ENCODE measurements at regions not wholly inside any gene's neighbourhood (a gene's known extent, or its start where the extent isn't known, plus 50 kb on each side); places are given as distances from the start of the nearest gene placed in this dataset.

GRCh38 chr2:235365743-235366142, 128.1 kb upstream of the AGAP1 start:
- POLR2A ChIA-PET: no interaction called here
- no peak for DNase-seq (ENCODE audit: extremely low spot score)
- no peak for TF ChIP-seq ARNT (IDR thresholded peaks at IDR 0.05)
- TF ChIP-seq TARDBP (IDR thresholded peaks at IDR 0.05): no peak
- no peak for TF ChIP-seq ZNF384 (IDR thresholded peaks at IDR 0.05)
- TF ChIP-seq FOXM1 (IDR thresholded peaks at IDR 0.05; ENCODE audit: borderline replicate concordance): no peak
- no peak for TF ChIP-seq PKNOX1 (IDR thresholded peaks at IDR 0.05)
- no peak for TF ChIP-seq BHLHE40 (IDR thresholded peaks at IDR 0.05; ENCODE audit: borderline replicate concordance)
- CTCF ChIA-PET: no interaction called here

- POLR2A ChIA-PET: no interaction called here
Measured at GRCh38 chr2:235366390-235366789, 127.5 kb upstream of the AGAP1 start.

GRCh38 chr2:235366807-235367206, 127.0 kb upstream of the AGAP1 start:
- CTCF ChIA-PET: no interaction called here

More at GRCh38 chr2:235366390-235366789, 127.5 kb upstream of the AGAP1 start:
- CTCF ChIA-PET: no interaction called here
- TF ChIP-seq TARDBP (IDR thresholded peaks at IDR 0.05) (no peak), HDGF (IDR thresholded peaks at IDR 0.05; ENCODE audit: borderline replicate concordance) (no peak), PKNOX1 (IDR thresholded peaks at IDR 0.05) (no peak)
- no peak for DNase-seq (ENCODE audit: extremely low spot score)

GRCh38 chr2:235371018-235371417, 122.8 kb upstream of the AGAP1 start:
- ChIA-PET CTCF (no interaction called here), POLR2A (no interaction called here)
- TF ChIP-seq SP1 (IDR thresholded peaks at IDR 0.05) (no peak), BHLHE40 (IDR thresholded peaks at IDR 0.05; ENCODE audit: borderline replicate concordance) (no peak), LEF1 (IDR thresholded peaks at IDR 0.05; ENCODE audit: borderline replicate concordance) (no peak), TARDBP (IDR thresholded peaks at IDR 0.05) (no peak), ELF4 (IDR thresholded peaks at IDR 0.05) (no peak), L3MBTL2 (conservative IDR thresholded peaks at IDR 0.05) (no peak)
- DNase-seq (ENCODE audit: extremely low spot score): no peak

More at GRCh38 chr2:235366807-235367206, 127.0 kb upstream of the AGAP1 start:
- no peak for DNase-seq (ENCODE audit: extremely low spot score)
- TF ChIP-seq ARNT (IDR thresholded peaks at IDR 0.05) (no peak), BHLHE40 (IDR thresholded peaks at IDR 0.05; ENCODE audit: borderline replicate concordance) (no peak), NFRKB (IDR thresholded peaks at IDR 0.05) (no peak), LEF1 (IDR thresholded peaks at IDR 0.05; ENCODE audit: borderline replicate concordance) (no peak), HDGF (IDR thresholded peaks at IDR 0.05; ENCODE audit: borderline replicate concordance) (no peak), FOXA1 (IDR thresholded peaks at IDR 0.05) (no peak), SP1 (IDR thresholded peaks at IDR 0.05) (no peak), PKNOX1 (IDR thresholded peaks at IDR 0.05) (no peak), ZNF384 (IDR thresholded peaks at IDR 0.05) (no peak), FOXM1 (IDR thresholded peaks at IDR 0.05; ENCODE audit: borderline replicate concordance) (no peak), SUZ12 (IDR thresholded peaks at IDR 0.05) (no peak), FOXK2 (IDR thresholded peaks at IDR 0.05) (no peak), CTBP1 (IDR thresholded peaks at IDR 0.05; ENCODE audit: borderline replicate concordance) (no peak)
- POLR2A ChIA-PET: no interaction called here

GRCh38 chr2:235373171-235373570, 120.7 kb upstream of the AGAP1 start:
- TF ChIP-seq L3MBTL2 (conservative IDR thresholded peaks at IDR 0.05) (no peak), NFRKB (IDR thresholded peaks at IDR 0.05) (no peak), ELF4 (IDR thresholded peaks at IDR 0.05) (no peak), ARNT (IDR thresholded peaks at IDR 0.05) (no peak), BHLHE40 (IDR thresholded peaks at IDR 0.05; ENCODE audit: borderline replicate concordance) (no peak), FOXK2 (IDR thresholded peaks at IDR 0.05) (no peak), TARDBP (IDR thresholded peaks at IDR 0.05) (no peak), FOXA1 (IDR thresholded peaks at IDR 0.05) (no peak), SP1 (IDR thresholded peaks at IDR 0.05) (no peak), PKNOX1 (IDR thresholded peaks at IDR 0.05) (no peak), CTBP1 (IDR thresholded peaks at IDR 0.05; ENCODE audit: borderline replicate concordance) (no peak), FOXM1 (IDR thresholded peaks at IDR 0.05; ENCODE audit: borderline replicate concordance) (no peak), HDGF (IDR thresholded peaks at IDR 0.05; ENCODE audit: borderline replicate concordance) (no peak), LEF1 (IDR thresholded peaks at IDR 0.05; ENCODE audit: borderline replicate concordance) (no peak), SUZ12 (IDR thresholded peaks at IDR 0.05) (no peak)
- no peak for DNase-seq (ENCODE audit: extremely low spot score)
- POLR2A ChIA-PET: no interaction called here
- CTCF ChIA-PET: no interaction called here

GRCh38 chr2:235377176-235377575, 116.7 kb upstream of the AGAP1 start:
- DNase-seq (ENCODE audit: extremely low spot score): no peak
- TF ChIP-seq ELF4 (IDR thresholded peaks at IDR 0.05) (no peak), FOXK2 (IDR thresholded peaks at IDR 0.05) (no peak), HDGF (IDR thresholded peaks at IDR 0.05; ENCODE audit: borderline replicate concordance) (no peak), SUZ12 (IDR thresholded peaks at IDR 0.05) (no peak), ZNF384 (IDR thresholded peaks at IDR 0.05) (no peak), CTBP1 (IDR thresholded peaks at IDR 0.05; ENCODE audit: borderline replicate concordance) (no peak), BHLHE40 (IDR thresholded peaks at IDR 0.05; ENCODE audit: borderline replicate concordance) (no peak), TARDBP (IDR thresholded peaks at IDR 0.05) (no peak), FOXA1 (IDR thresholded peaks at IDR 0.05) (no peak), L3MBTL2 (conservative IDR thresholded peaks at IDR 0.05) (no peak), PKNOX1 (IDR thresholded peaks at IDR 0.05) (no peak), ARNT (IDR thresholded peaks at IDR 0.05) (no peak), FOXM1 (IDR thresholded peaks at IDR 0.05; ENCODE audit: borderline replicate concordance) (no peak), NFRKB (IDR thresholded peaks at IDR 0.05) (no peak), SP1 (IDR thresholded peaks at IDR 0.05) (no peak), LEF1 (IDR thresholded peaks at IDR 0.05; ENCODE audit: borderline replicate concordance) (no peak)
- ChIA-PET CTCF (no interaction called here), POLR2A (no interaction called here)

Measured in HEK293T (cell line).